HG03025 (cell line): ENCODE measurements at regions not wholly inside any gene's neighbourhood (a gene's known extent, or its start where the extent isn't known, plus 50 kb on each side); places are given as distances from the start of the nearest gene placed in this dataset.
"Not testable (repeated sequence)": the region's sequence is repeated elsewhere in the genome, so short reads cannot be mapped to it uniquely, and the experiment has no call there.

ENCODE experiments used
- ATAC-seq: cut with Tn5 transposase; IDR thresholded peaks from one replicate; pipeline ENCODE4 v1.9.1; 2021; ENCODE audit warnings: mild to moderate bottlenecking, moderate library complexity; ENCODE audit not compliant: unreplicated experiment, low FRiP score

- ATAC-seq, result no peak
These were observed 96.8 kb upstream of the DOCK9 start for GRCh38 chr13:99074693-99075092.

- peak; percentile 81 for ATAC-seq
These were observed 97.7 kb upstream of the DOCK9 start for GRCh38 chr13:99075268-99076191.

- no peak for ATAC-seq
These were observed 100.3 kb upstream of the DOCK9 start for GRCh38 chr13:99078017-99078771.

GRCh38 chr13:99080131-99080530 lies 102.3 kb upstream of the DOCK9 start:
- no peak for ATAC-seq

GRCh38 chr13:99083981-99084380 lies 106.1 kb upstream of the DOCK9 start:
- no peak for ATAC-seq

- ATAC-seq, result no peak
These were observed 107.4 kb upstream of the DOCK9 start for GRCh38 chr13:99085139-99085807.

GRCh38 chr13:99085808-99086266 lies 108.0 kb upstream of the DOCK9 start:
- ATAC-seq, result no peak

GRCh38 chr13:99086267-99087097 lies 108.6 kb upstream of the DOCK9 start:
- ATAC-seq, result peak; percentile 44

GRCh38 chr13:99087098-99087953 lies 109.5 kb upstream of the DOCK9 start:
- peak; percentile 90 for ATAC-seq

GRCh38 chr13:99087954-99088491 lies 110.2 kb upstream of the DOCK9 start:
- peak; percentile 22 for ATAC-seq

- no peak for ATAC-seq
These were observed 106.7 kb upstream of the UBAC2 start for GRCh38 chr13:99093997-99094396.

- not testable (repeated sequence) for ATAC-seq
These were observed 98.8 kb upstream of the UBAC2 start for GRCh38 chr13:99101831-99102230.

- no peak for ATAC-seq
These were observed 97.1 kb upstream of the UBAC2 start for GRCh38 chr13:99103536-99103935.

- ATAC-seq, result no peak
These were observed 96.3 kb upstream of the UBAC2 start for GRCh38 chr13:99104396-99104795.

- no peak for ATAC-seq
These were observed 95.5 kb upstream of the UBAC2 start for GRCh38 chr13:99105160-99105559.

- ATAC-seq, result no peak
These were observed 87.3 kb upstream of the UBAC2 start for GRCh38 chr13:99113351-99113750.

- ATAC-seq, result no peak
These were observed 82.5 kb upstream of the UBAC2 start for GRCh38 chr13:99118179-99118578.

GRCh38 chr13:99119656-99120055 lies 81.0 kb upstream of the UBAC2 start:
- ATAC-seq, result no peak

GRCh38 chr13:99120751-99121150 lies 79.9 kb upstream of the UBAC2 start:
- no peak for ATAC-seq
